Fibroblast of skin of left biceps (primary cell): ENCODE measurements at regions not wholly inside any gene's neighbourhood (a gene's known extent, or its start where the extent isn't known, plus 50 kb on each side); places are given as distances from the start of the nearest gene placed in this dataset.

ENCODE experiments used
- DNase-seq, 2 experiments: peaks; one replicate each; pipeline ENCODE4 v3.0.0-alpha.2; 2013; ENCODE audit warnings: low read depth in 2 of 2

GRCh38 chr15:69980341-69981059 lies 117.2 kb downstream of the TLE3 start:
- no peak for DNase-seq

GRCh38 chr15:69982037-69982436 lies 115.7 kb downstream of the TLE3 start:
- no peak for DNase-seq

GRCh38 chr15:69983696-69984265 lies 113.9 kb downstream of the TLE3 start:
- no peak for DNase-seq

- no peak for DNase-seq
Measured at GRCh38 chr15:69987492-69988489, 109.9 kb downstream of the TLE3 start.

- DNase-seq = no peak
Measured at GRCh38 chr15:69988541-69989225, 109.0 kb downstream of the TLE3 start.

GRCh38 chr15:69990566-69991421 lies 106.9 kb downstream of the TLE3 start:
- DNase-seq = no peak

- DNase-seq = no peak
Measured at GRCh38 chr15:69991551-69991980, 106.2 kb downstream of the TLE3 start.

GRCh38 chr15:69992348-69992747 lies 105.4 kb downstream of the TLE3 start:
- no peak for DNase-seq

GRCh38 chr15:69994429-69995205 lies 103.1 kb downstream of the TLE3 start:
- no peak for DNase-seq

- DNase-seq = no peak
Measured at GRCh38 chr15:69996321-69997160, 101.2 kb downstream of the TLE3 start.

- DNase-seq = no peak
Measured at GRCh38 chr15:69997161-69997485, 100.6 kb downstream of the TLE3 start.
